ENCODE measurements at regions not wholly inside any gene's neighbourhood (a gene's known extent, or its start where the extent isn't known, plus 50 kb on each side); places are given as distances from the start of the nearest gene placed in this dataset.

GRCh38 chr12:81863406-81863805 is 104.3 kb upstream of the PPFIA2 start:
- DNase-seq (ENCODE audit: low spot score) = no peak
- H3K9me3 ChIP-seq (ENCODE audit: control insufficient read depth in 4 of 4, low read length in 3 of 4) = no peaks in the 10 kb centered on the region
- no peaks in the 10 kb centered on the region for H3K4me1 ChIP-seq (ENCODE audit: control insufficient read depth in 4 of 4, insufficient read depth in 4 of 4, low read length in 3 of 4)
- 42% methylated on average over 1 of the region's 1 CpG for WGBS
- H3K36me3 ChIP-seq (ENCODE audit: control insufficient read depth in 4 of 4, insufficient read depth in 3 of 4, low read depth in 1 of 4, low read length in 3 of 4) = no peaks in the 10 kb centered on the region
- H3K27ac ChIP-seq (ENCODE audit: low read depth in 1 of 2, low read length in 2 of 2) = no peak overlapping the region
- no peak overlapping the region for H3K4me3 ChIP-seq (ENCODE audit: low read depth in 1 of 3, low read length in 3 of 3)
- H3K9ac ChIP-seq (ENCODE audit: low read depth in 1 of 2, low read length in 2 of 2) = no peak overlapping the region
- TF ChIP-seq CTCF (IDR thresholded peaks at IDR 0.05; ENCODE audit: low read depth, low read length, missing input control) (no peak), HNF4A (conservative IDR thresholded peaks at IDR 0.05) (no peak), HNF4G (IDR thresholded peaks at IDR 0.05) (no peak), SP1 (IDR thresholded peaks at IDR 0.05) (no peak), TAF1 (conservative IDR thresholded peaks at IDR 0.05) (no peak), FOXA1 (IDR thresholded peaks at IDR 0.05) (no peak), MAX (IDR thresholded peaks at IDR 0.05) (no peak), REST (IDR thresholded peaks at IDR 0.05) (no peak), JUND (IDR thresholded peaks at IDR 0.05) (no peak), ZBTB33 (IDR thresholded peaks at IDR 0.05) (no peak), YY1 (IDR thresholded peaks at IDR 0.05) (no peak), ATF3 (IDR thresholded peaks at IDR 0.05) (no peak), RXRA (IDR thresholded peaks at IDR 0.05) (no peak), GABPA (IDR thresholded peaks at IDR 0.05 in 1 of 2, conservative IDR thresholded peaks at IDR 0.05 in 1 of 2) (no peak), FOXA2 (IDR thresholded peaks at IDR 0.05) (no peak), NR2F2 (IDR thresholded peaks at IDR 0.05) (no peak), RAD21 (IDR thresholded peaks at IDR 0.05) (no peak), EGR1 (IDR thresholded peaks at IDR 0.05; ENCODE audit: low read depth in 2 of 2) (no peak)
- H3K27me3 ChIP-seq (ENCODE audit: control insufficient read depth in 4 of 4, insufficient read depth in 4 of 4, low read length in 3 of 4) = no peaks in the 10 kb centered on the region
